GM23338 (cell line): ENCODE measurements at regions not wholly inside any gene's neighbourhood (a gene's known extent, or its start where the extent isn't known, plus 50 kb on each side); places are given as distances from the start of the nearest gene placed in this dataset.

Experiments
- ATAC-seq: fragments of 200-7000 bp; cut with Tn5 transposase; 3 replicates; pipeline ENCODE4 v1.9.1; 2020
- DNase-seq: peaks from one replicate; pipeline ENCODE4 v3.0.0-alpha.2; 2015; ENCODE audit warnings: low spot score
- H2AFZ ChIP-seq: fragments of 200-600 bp; sonication (generic); 2 replicates; pipeline ENCODE4 v1.8.0; 2016; ENCODE audit warnings: antibody characterized with exemption, mild to moderate bottlenecking, moderate library complexity
- H3F3A ChIP-seq: fragments of 200-600 bp; sonication (generic); replicated peaks from 2 replicates; pipeline ENCODE4 v1.8.0; 2017; ENCODE audit warnings: antibody characterized with exemption, mixed run types, low read depth
- H3K27ac ChIP-seq: fragments of 200-600 bp; sonication (generic); 2 replicates; pipeline ENCODE4 v1.6.1; 2016; ENCODE audit warnings: low read depth
- H3K27me3 ChIP-seq: fragments of 200-600 bp; sonication (generic); 2 replicates; pipeline ENCODE4 v1.8.0; 2016; ENCODE audit warnings: mild to moderate bottlenecking, mixed run types, moderate library complexity; ENCODE audit not compliant: insufficient read depth
- H3K36me3 ChIP-seq: fragments of 200-600 bp; sonication (generic); 2 replicates; pipeline ENCODE4 v1.8.0; 2016; ENCODE audit warnings: mild to moderate bottlenecking; ENCODE audit not compliant: insufficient read depth
- H3K4me1 ChIP-seq: fragments of 200-600 bp; sonication (generic); 2 replicates; pipeline ENCODE4 v1.8.0; 2016; ENCODE audit warnings: mild to moderate bottlenecking, moderate library complexity; ENCODE audit not compliant: insufficient read depth
- H3K4me2 ChIP-seq: fragments of 200-600 bp; sonication (generic); 2 replicates; pipeline ENCODE4 v1.7.1; 2017; ENCODE audit warnings: mixed run types
- H3K4me3 ChIP-seq: fragments of 200-600 bp; sonication (generic); 2 replicates; pipeline ENCODE4 v1.6.1; 2016; ENCODE audit warnings: mixed run types
- H3K79me2 ChIP-seq: fragments of 200-600 bp; sonication (generic); replicated peaks from 2 replicates; pipeline ENCODE4 v1.8.0; 2017; ENCODE audit warnings: mild to moderate bottlenecking; ENCODE audit not compliant: insufficient read depth
- H3K9me2 ChIP-seq: fragments of 200-600 bp; sonication (generic); 2 replicates; pipeline ENCODE4 v1.8.0; 2017; ENCODE audit not compliant: insufficient read depth
- H4K20me1 ChIP-seq: fragments of 200-600 bp; sonication (generic); replicated peaks from 2 replicates; pipeline ENCODE4 v1.8.0; 2017; ENCODE audit warnings: mild to moderate bottlenecking; ENCODE audit not compliant: insufficient read depth
- H3K27ac Mint-ChIP-seq: 2 replicates; pipeline ENCODE4 v1.8.0; 2020; ENCODE audit warnings: inconsistent platforms, mild to moderate bottlenecking, moderate library complexity, mixed read lengths
- H3K27me3 Mint-ChIP-seq: 3 replicates; pipeline ENCODE4 v1.8.0; 2022; ENCODE audit warnings: low read depth, mild to moderate bottlenecking, moderate library complexity, mixed read lengths, inconsistent platforms; ENCODE audit not compliant: insufficient read depth, poor library complexity
- H3K36me3 Mint-ChIP-seq: 3 replicates; pipeline ENCODE4 v1.8.0; 2021; ENCODE audit warnings: low read depth, mild to moderate bottlenecking, inconsistent platforms, moderate library complexity, mixed read lengths
- H3K4me1 Mint-ChIP-seq: 3 replicates; pipeline ENCODE4 v1.8.0; 2020; ENCODE audit warnings: mild to moderate bottlenecking, inconsistent platforms, mixed read lengths
- H3K4me3 Mint-ChIP-seq: 3 replicates; pipeline ENCODE4 v1.8.0; 2021; ENCODE audit warnings: moderate library complexity, mild to moderate bottlenecking, inconsistent platforms, mixed read lengths
- H3K9me3 Mint-ChIP-seq: 3 replicates; pipeline ENCODE4 v1.8.0; 2020; ENCODE audit warnings: moderate library complexity, mild to moderate bottlenecking, inconsistent platforms, mixed read lengths
- CREB1 ChIP-seq: fragments of 250-450 bp; sonication (Bioruptor Pico); IDR thresholded peaks from 2 replicates; pipeline ENCODE4 v1.5.0; 2020; ENCODE audit warnings: low read depth, mild to moderate bottlenecking, moderate library complexity
- EZH2phosphoT487 ChIP-seq: fragments of 200-600 bp; sonication (generic); IDR thresholded peaks from one replicate; pipeline ENCODE4 v1.8.1; 2018; ENCODE audit warnings: antibody characterized with exemption; ENCODE audit not compliant: unreplicated experiment
- JUNB ChIP-seq: IDR thresholded peaks from one replicate; pipeline ENCODE4 v1.6.1; 2016; ENCODE audit warnings: antibody characterized with exemption; ENCODE audit not compliant: unreplicated experiment
- NANOG ChIP-seq: IDR thresholded peaks from 2 replicates; pipeline ENCODE4 v1.6.1; 2016; ENCODE audit warnings: antibody characterized with exemption, borderline replicate concordance
- ZNF114 ChIP-seq: fragments of 250-450 bp; sonication (Bioruptor Pico); IDR thresholded peaks from 2 replicates; pipeline ENCODE4 v1.5.0; 2020; ENCODE audit warnings: mild to moderate bottlenecking, moderate library complexity
- TF ChIP-seq, protein P1 (sequence below): fragments of 250-450 bp; sonication (Bioruptor Pico); IDR thresholded peaks from 2 replicates; pipeline ENCODE4 v1.5.0; 2020; ENCODE audit warnings: mild to moderate bottlenecking, moderate library complexity

DNA sequence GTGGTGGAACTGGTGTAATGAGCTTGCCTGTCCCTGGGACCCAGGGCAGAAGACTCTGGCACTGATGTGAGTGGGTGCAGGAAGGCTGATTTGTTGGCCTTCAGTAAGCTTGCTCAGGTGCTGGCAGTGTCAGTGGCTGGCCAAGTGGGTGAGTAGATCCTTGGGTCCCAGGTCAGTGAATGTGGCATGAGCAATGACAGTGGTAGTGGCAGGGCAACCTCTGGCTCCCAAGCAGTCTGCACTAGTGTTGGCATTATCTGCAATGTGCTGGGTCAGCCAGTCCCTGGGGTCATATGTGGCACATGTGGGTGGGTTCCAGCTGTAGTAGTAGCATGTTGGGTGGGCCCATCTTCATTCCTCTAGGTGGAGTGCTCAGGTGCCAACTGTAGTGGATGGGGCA is 640.9 kb upstream of the GRM3 start:
- no peaks in the 10 kb centered on the region for H3K27me3 Mint-ChIP-seq
- Histone ChIP-seq H3K27ac (no peak overlapping the region), H2AFZ (no peak overlapping the region), H3K4me3 (no peak overlapping the region), H4K20me1 (no peaks in the 10 kb centered on the region), H3K27me3 (no peaks in the 10 kb centered on the region), H3K36me3 (no peaks in the 10 kb centered on the region), H3F3A (no peaks in the 10 kb centered on the region), H3K79me2 (no peaks in the 10 kb centered on the region), H3K4me2 (no peak overlapping the region), H3K4me1 (no peaks in the 10 kb centered on the region), H3K9me2 (peaks cover 17% of the 10 kb centered on the region; the same call in 1 of the 2 replicates)
- ATAC-seq: no peak
- no peak for DNase-seq
- H3K4me3 Mint-ChIP-seq: no peak overlapping the region
- TF ChIP-seq ZNF114: no peak
- TF ChIP-seq, protein P1, sequence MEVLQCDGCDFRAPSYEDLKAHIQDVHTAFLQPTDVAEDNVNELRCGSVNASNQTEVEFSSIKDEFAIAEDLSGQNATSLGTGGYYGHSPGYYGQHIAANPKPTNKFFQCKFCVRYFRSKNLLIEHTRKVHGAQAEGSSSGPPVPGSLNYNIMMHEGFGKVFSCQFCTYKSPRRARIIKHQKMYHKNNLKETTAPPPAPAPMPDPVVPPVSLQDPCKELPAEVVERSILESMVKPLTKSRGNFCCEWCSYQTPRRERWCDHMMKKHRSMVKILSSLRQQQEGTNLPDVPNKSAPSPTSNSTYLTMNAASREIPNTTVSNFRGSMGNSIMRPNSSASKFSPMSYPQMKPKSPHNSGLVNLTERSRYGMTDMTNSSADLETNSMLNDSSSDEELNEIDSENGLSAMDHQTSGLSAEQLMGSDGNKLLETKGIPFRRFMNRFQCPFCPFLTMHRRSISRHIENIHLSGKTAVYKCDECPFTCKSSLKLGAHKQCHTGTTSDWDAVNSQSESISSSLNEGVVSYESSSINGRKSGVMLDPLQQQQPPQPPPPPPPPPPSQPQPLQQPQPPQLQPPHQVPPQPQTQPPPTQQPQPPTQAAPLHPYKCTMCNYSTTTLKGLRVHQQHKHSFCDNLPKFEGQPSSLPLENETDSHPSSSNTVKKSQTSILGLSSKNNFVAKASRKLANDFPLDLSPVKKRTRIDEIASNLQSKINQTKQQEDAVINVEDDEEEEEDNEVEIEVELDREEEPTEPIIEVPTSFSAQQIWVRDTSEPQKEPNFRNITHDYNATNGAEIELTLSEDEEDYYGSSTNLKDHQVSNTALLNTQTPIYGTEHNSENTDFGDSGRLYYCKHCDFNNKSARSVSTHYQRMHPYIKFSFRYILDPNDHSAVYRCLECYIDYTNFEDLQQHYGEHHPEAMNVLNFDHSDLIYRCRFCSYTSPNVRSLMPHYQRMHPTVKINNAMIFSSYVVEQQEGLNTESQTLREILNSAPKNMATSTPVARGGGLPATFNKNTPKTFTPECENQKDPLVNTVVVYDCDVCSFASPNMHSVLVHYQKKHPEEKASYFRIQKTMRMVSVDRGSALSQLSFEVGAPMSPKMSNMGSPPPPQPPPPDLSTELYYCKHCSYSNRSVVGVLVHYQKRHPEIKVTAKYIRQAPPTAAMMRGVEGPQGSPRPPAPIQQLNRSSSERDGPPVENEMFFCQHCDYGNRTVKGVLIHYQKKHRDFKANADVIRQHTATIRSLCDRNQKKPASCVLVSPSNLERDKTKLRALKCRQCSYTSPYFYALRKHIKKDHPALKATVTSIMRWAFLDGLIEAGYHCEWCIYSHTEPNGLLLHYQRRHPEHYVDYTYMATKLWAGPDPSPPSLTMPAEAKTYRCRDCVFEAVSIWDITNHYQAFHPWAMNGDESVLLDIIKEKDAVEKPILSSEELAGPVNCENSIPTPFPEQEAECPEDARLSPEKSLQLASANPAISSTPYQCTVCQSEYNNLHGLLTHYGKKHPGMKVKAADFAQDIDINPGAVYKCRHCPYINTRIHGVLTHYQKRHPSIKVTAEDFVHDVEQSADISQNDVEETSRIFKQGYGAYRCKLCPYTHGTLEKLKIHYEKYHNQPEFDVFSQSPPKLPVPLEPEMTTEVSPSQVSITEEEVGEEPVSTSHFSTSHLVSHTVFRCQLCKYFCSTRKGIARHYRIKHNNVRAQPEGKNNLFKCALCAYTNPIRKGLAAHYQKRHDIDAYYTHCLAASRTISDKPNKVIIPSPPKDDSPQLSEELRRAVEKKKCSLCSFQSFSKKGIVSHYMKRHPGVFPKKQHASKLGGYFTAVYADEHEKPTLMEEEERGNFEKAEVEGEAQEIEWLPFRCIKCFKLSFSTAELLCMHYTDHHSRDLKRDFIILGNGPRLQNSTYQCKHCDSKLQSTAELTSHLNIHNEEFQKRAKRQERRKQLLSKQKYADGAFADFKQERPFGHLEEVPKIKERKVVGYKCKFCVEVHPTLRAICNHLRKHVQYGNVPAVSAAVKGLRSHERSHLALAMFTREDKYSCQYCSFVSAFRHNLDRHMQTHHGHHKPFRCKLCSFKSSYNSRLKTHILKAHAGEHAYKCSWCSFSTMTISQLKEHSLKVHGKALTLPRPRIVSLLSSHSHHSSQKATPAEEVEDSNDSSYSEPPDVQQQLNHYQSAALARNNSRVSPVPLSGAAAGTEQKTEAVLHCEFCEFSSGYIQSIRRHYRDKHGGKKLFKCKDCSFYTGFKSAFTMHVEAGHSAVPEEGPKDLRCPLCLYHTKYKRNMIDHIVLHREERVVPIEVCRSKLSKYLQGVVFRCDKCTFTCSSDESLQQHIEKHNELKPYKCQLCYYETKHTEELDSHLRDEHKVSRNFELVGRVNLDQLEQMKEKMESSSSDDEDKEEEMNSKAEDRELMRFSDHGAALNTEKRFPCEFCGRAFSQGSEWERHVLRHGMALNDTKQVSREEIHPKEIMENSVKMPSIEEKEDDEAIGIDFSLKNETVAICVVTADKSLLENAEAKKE (CRISPR knock-in tag): no peak
- no peak for TF ChIP-seq CREB1 (CRISPR knock-in tag)
- no peak for TF ChIP-seq JUNB
- TF ChIP-seq EZH2phosphoT487: no peak
- no peaks in the 10 kb centered on the region; the same call in 1 of the 3 replicates for H3K9me3 Mint-ChIP-seq
- H3K4me1 Mint-ChIP-seq: peaks cover 2% of the 10 kb centered on the region; the same call in 2 of the 3 replicates
- H3K27ac Mint-ChIP-seq: no peak overlapping the region
- no peaks in the 10 kb centered on the region; the same call in 2 of the 3 replicates for H3K36me3 Mint-ChIP-seq

DNA sequence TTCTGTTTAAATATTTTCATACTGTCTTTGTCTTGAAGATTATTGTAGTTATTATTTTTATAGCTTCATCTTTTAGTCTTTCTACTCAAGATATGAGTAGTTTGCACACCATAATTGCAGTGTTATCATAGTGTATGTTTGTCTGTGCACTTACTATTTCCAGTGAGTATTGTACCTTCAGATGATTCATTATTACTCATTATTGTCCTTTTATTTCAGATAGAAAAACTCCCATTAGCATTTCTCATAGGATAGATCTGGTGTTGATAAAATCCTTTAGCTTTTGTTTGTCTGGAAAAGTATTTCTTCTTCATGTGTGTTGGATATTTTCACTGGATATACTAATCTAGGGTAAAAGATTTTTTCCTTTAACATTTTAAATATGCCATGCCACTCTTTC is 646.2 kb upstream of the GRM3 start:
- H2AFZ ChIP-seq: no peak overlapping the region
- H3K27me3 Mint-ChIP-seq: no peaks in the 10 kb centered on the region
- H3K9me3 Mint-ChIP-seq: no peaks in the 10 kb centered on the region; the same call in 1 of the 3 replicates
- no peaks in the 10 kb centered on the region for H3F3A ChIP-seq
- no peak overlapping the region for H3K27ac Mint-ChIP-seq
- no peak overlapping the region for H3K4me3 ChIP-seq
- H3K79me2 ChIP-seq: no peaks in the 10 kb centered on the region
- ATAC-seq (no peak), DNase-seq (no peak)
- no peak overlapping the region for H3K4me2 ChIP-seq
- H4K20me1 ChIP-seq: no peaks in the 10 kb centered on the region
- no peak overlapping the region for H3K27ac ChIP-seq
- 0 out of 2 replicates have a peak, but pooled peaks cover 2% of the 10 kb centered on the region for H3K9me2 ChIP-seq
- no peaks in the 10 kb centered on the region for H3K27me3 ChIP-seq
- H3K36me3 Mint-ChIP-seq: no peaks in the 10 kb centered on the region; the same call in 2 of the 3 replicates
- no peaks in the 10 kb centered on the region for H3K4me1 Mint-ChIP-seq
- no peaks in the 10 kb centered on the region for H3K36me3 ChIP-seq
- no peak overlapping the region for H3K4me3 Mint-ChIP-seq
- no peaks in the 10 kb centered on the region for H3K4me1 ChIP-seq
- TF ChIP-seq NANOG (no peak), EZH2phosphoT487 (no peak)
- TF ChIP-seq, protein P1 (CRISPR knock-in tag): no peak
